ENCODE measurements at regions not wholly inside any gene's neighbourhood (a gene's known extent, or its start where the extent isn't known, plus 50 kb on each side); places are given as distances from the start of the nearest gene placed in this dataset.

DNA sequence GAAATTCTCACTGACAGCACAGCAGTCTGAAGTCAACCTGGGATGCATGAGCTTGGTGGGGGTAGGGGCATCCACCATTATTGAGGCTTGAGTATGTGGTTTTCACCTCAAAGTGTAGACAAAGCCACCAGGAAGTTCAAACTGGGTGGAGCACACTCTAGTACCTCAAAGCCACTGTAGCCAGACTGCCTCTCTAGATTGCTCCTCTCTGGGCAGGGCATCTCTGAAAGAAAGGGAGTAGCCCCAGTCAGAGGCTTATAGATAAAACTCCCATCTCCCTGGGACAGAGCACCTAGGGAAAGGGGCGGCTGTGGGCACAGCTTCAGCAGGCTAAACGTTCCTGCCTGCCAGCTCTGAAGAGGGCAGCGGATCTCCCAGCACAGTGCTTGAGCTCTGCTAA is 143.0 kb downstream of the KITLG start:
- TF ChIP-seq, protein P1, sequence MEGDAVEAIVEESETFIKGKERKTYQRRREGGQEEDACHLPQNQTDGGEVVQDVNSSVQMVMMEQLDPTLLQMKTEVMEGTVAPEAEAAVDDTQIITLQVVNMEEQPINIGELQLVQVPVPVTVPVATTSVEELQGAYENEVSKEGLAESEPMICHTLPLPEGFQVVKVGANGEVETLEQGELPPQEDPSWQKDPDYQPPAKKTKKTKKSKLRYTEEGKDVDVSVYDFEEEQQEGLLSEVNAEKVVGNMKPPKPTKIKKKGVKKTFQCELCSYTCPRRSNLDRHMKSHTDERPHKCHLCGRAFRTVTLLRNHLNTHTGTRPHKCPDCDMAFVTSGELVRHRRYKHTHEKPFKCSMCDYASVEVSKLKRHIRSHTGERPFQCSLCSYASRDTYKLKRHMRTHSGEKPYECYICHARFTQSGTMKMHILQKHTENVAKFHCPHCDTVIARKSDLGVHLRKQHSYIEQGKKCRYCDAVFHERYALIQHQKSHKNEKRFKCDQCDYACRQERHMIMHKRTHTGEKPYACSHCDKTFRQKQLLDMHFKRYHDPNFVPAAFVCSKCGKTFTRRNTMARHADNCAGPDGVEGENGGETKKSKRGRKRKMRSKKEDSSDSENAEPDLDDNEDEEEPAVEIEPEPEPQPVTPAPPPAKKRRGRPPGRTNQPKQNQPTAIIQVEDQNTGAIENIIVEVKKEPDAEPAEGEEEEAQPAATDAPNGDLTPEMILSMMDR (IDR thresholded peaks at IDR 0.05): no peak
- TF ChIP-seq POLR2AphosphoS5 (IDR thresholded peaks at IDR 0.05) (no peak), POLR2A (IDR thresholded peaks at IDR 0.05) (no peak), EP300 (IDR thresholded peaks at IDR 0.05) (no peak)
